GM21619 (cell line): ENCODE measurements at regions not wholly inside any gene's neighbourhood (a gene's known extent, or its start where the extent isn't known, plus 50 kb on each side); places are given as distances from the start of the nearest gene placed in this dataset.
"Not testable (repeated sequence)": the region's sequence is repeated elsewhere in the genome, so short reads cannot be mapped to it uniquely, and the experiment has no call there.

Source experiments
- ATAC-seq: cut with Tn5 transposase; IDR thresholded peaks from one replicate; pipeline ENCODE4 v1.9.1; 2021; ENCODE audit not compliant: unreplicated experiment

- no peak for ATAC-seq
Observed at GRCh38 chr11:115664313-115664712, 160.1 kb upstream of the CADM1 start.

- ATAC-seq, result no peak
Observed at GRCh38 chr11:115663790-115664189, 159.6 kb upstream of the CADM1 start.

- no peak for ATAC-seq
Observed at GRCh38 chr11:115660030-115660805, 156.0 kb upstream of the CADM1 start.

- ATAC-seq, result no peak
Observed at GRCh38 chr11:115659061-115659963, 155.1 kb upstream of the CADM1 start.

GRCh38 chr11:115657586-115657985, 153.4 kb upstream of the CADM1 start:
- ATAC-seq, result no peak

GRCh38 chr11:115656669-115657068, 152.5 kb upstream of the CADM1 start:
- no peak for ATAC-seq

- ATAC-seq, result no peak
Observed at GRCh38 chr11:115656041-115656440, 151.8 kb upstream of the CADM1 start.

GRCh38 chr11:115654792-115655191, 150.6 kb upstream of the CADM1 start:
- no peak for ATAC-seq

GRCh38 chr11:115653926-115654325, 149.7 kb upstream of the CADM1 start:
- no peak for ATAC-seq

- ATAC-seq, result no peak
Observed at GRCh38 chr11:115653076-115653475, 148.9 kb upstream of the CADM1 start.

- ATAC-seq, result no peak
Observed at GRCh38 chr11:115652496-115652895, 148.3 kb upstream of the CADM1 start.

- ATAC-seq, result no peak
Observed at GRCh38 chr11:115652094-115652493, 147.9 kb upstream of the CADM1 start.

- no peak for ATAC-seq
Observed at GRCh38 chr11:115649461-115649860, 145.2 kb upstream of the CADM1 start.

GRCh38 chr11:115645631-115646317, 141.6 kb upstream of the CADM1 start:
- no peak for ATAC-seq

GRCh38 chr11:115644856-115645255, 140.6 kb upstream of the CADM1 start:
- no peak for ATAC-seq

GRCh38 chr11:115643549-115644270, 139.5 kb upstream of the CADM1 start:
- ATAC-seq, result no peak

- no peak for ATAC-seq
Observed at GRCh38 chr11:115642660-115643059, 138.4 kb upstream of the CADM1 start.

GRCh38 chr11:115637599-115638241, 133.5 kb upstream of the CADM1 start:
- ATAC-seq, result no peak

- no peak for ATAC-seq
Observed at GRCh38 chr11:115636753-115637527, 132.7 kb upstream of the CADM1 start.

- ATAC-seq, result not testable (repeated sequence)
Observed at GRCh38 chr11:115633977-115634376, 129.8 kb upstream of the CADM1 start.
